HEK293 (cell line): ENCODE measurements at regions not wholly inside any gene's neighbourhood (a gene's known extent, or its start where the extent isn't known, plus 50 kb on each side); places are given as distances from the start of the nearest gene placed in this dataset.

Experiments used
- GFI1B ChIP-seq: fragments of 450-650 bp; formaldehyde crosslinking; IDR thresholded peaks from 2 replicates; pipeline ENCODE4 v1.5.1; 2016; ENCODE audit warnings: missing biosample characterization, missing genetic modification characterization
- HOXD13 ChIP-seq: sonication (generic); formaldehyde crosslinking; IDR thresholded peaks from 2 replicates; pipeline ENCODE4 v1.8.0; 2022; ENCODE audit warnings: missing genetic modification reagents, borderline replicate concordance
- KLF7 ChIP-seq: fragments of 450-650 bp; formaldehyde crosslinking; IDR thresholded peaks from 2 replicates; pipeline ENCODE4 v1.5.1; 2016; ENCODE audit warnings: missing biosample characterization, missing genetic modification characterization, borderline replicate concordance
- MYNN ChIP-seq: fragments of 450-650 bp; formaldehyde crosslinking; IDR thresholded peaks from 2 replicates; pipeline ENCODE4 v1.5.1; 2016; ENCODE audit warnings: missing biosample characterization, missing genetic modification characterization, borderline replicate concordance
- MZF1 ChIP-seq: fragments of 450-650 bp; formaldehyde crosslinking; IDR thresholded peaks from 2 replicates; pipeline ENCODE4 v1.5.1; 2017; ENCODE audit warnings: missing biosample characterization, missing genetic modification characterization, borderline replicate concordance
- PATZ1 ChIP-seq: fragments of 450-650 bp; formaldehyde crosslinking; IDR thresholded peaks from 2 replicates; pipeline ENCODE4 v1.5.1; 2016; ENCODE audit warnings: missing biosample characterization, missing genetic modification characterization
- PRDM10 ChIP-seq: fragments of 450-650 bp; formaldehyde crosslinking; IDR thresholded peaks from 2 replicates; pipeline ENCODE4 v1.5.1; 2016; ENCODE audit warnings: missing biosample characterization, missing genetic modification characterization
- REST ChIP-seq: fragments of 450-650 bp; formaldehyde crosslinking; IDR thresholded peaks from 2 replicates; pipeline ENCODE4 v1.5.1; 2016; ENCODE audit warnings: missing biosample characterization, missing genetic modification characterization
- SP2 ChIP-seq: fragments of 450-650 bp; formaldehyde crosslinking; IDR thresholded peaks from 2 replicates; pipeline ENCODE4 v1.5.1; 2016; ENCODE audit warnings: missing biosample characterization, missing genetic modification characterization
- SP7 ChIP-seq: fragments of 450-650 bp; formaldehyde crosslinking; IDR thresholded peaks from 2 replicates; pipeline ENCODE4 v1.5.1; 2016; ENCODE audit warnings: missing biosample characterization, missing genetic modification characterization
- ZBTB10 ChIP-seq: fragments of 450-650 bp; formaldehyde crosslinking; IDR thresholded peaks from 2 replicates; pipeline ENCODE4 v1.5.1; 2016; ENCODE audit warnings: missing biosample characterization, missing genetic modification characterization
- ZBTB17 ChIP-seq: fragments of 450-650 bp; formaldehyde crosslinking; IDR thresholded peaks from 2 replicates; pipeline ENCODE4 v1.5.1; 2016; ENCODE audit warnings: missing biosample characterization, missing genetic modification characterization
- ZBTB6 ChIP-seq: fragments of 450-650 bp; formaldehyde crosslinking; IDR thresholded peaks from 2 replicates; pipeline ENCODE4 v1.5.1; 2017; ENCODE audit warnings: missing biosample characterization, missing genetic modification characterization
- ZBTB7A ChIP-seq: fragments of 450-650 bp; formaldehyde crosslinking; IDR thresholded peaks from 2 replicates; pipeline ENCODE4 v1.5.1; 2016; ENCODE audit warnings: low read depth, missing biosample characterization, missing genetic modification characterization
- ZNF175 ChIP-seq: fragments of 450-650 bp; formaldehyde crosslinking; IDR thresholded peaks from 2 replicates; pipeline ENCODE4 v1.5.1; 2016; ENCODE audit warnings: missing biosample characterization, missing genetic modification characterization
- ZNF274 ChIP-seq, 2 experiments: fragments of 200-500 bp in 1 of 2; fragments of 450-650 bp in 1 of 2; sonication (Bioruptor generic) in 1 of 2; formaldehyde crosslinking in 1 of 2; IDR thresholded peaks; 2 replicates each; pipeline versions ENCODE4 v1.5.1 to v1.6.1; 2014 to 2016; ENCODE audit warnings: borderline replicate concordance in 1 of 2, inconsistent platforms in 1 of 2, low read length in 1 of 2, missing biosample characterization in 1 of 2, missing genetic modification characterization in 1 of 2
- ZNF488 ChIP-seq: fragments of 450-650 bp; formaldehyde crosslinking; IDR thresholded peaks from 2 replicates; pipeline ENCODE4 v1.5.1; 2016; ENCODE audit warnings: missing biosample characterization, missing genetic modification characterization
- ZNF530 ChIP-seq: fragments of 450-650 bp; formaldehyde crosslinking; IDR thresholded peaks from 2 replicates; pipeline ENCODE4 v1.5.1; 2016; ENCODE audit warnings: low read depth, missing biosample characterization, missing genetic modification characterization
- ZNF544 ChIP-seq: fragments of 450-650 bp; formaldehyde crosslinking; IDR thresholded peaks from 2 replicates; pipeline ENCODE4 v1.5.0; 2017; ENCODE audit warnings: missing biosample characterization, missing genetic modification characterization
- ZNF610 ChIP-seq: fragments of 450-650 bp; formaldehyde crosslinking; IDR thresholded peaks from 2 replicates; pipeline ENCODE4 v1.5.1; 2016; ENCODE audit warnings: missing biosample characterization, missing genetic modification characterization, borderline replicate concordance
- ZNF791 ChIP-seq: fragments of 450-650 bp; formaldehyde crosslinking; IDR thresholded peaks from 2 replicates; pipeline ENCODE4 v1.5.1; 2016; ENCODE audit warnings: missing biosample characterization, missing genetic modification characterization
- ZNF792 ChIP-seq: fragments of 450-650 bp; formaldehyde crosslinking; IDR thresholded peaks from 2 replicates; pipeline ENCODE4 v1.5.1; 2016; ENCODE audit warnings: missing biosample characterization, missing genetic modification characterization
- ZNF837 ChIP-seq: fragments of 450-650 bp; formaldehyde crosslinking; IDR thresholded peaks from 2 replicates; pipeline ENCODE4 v1.5.1; 2016; ENCODE audit warnings: missing biosample characterization, missing genetic modification characterization
- ZSCAN30 ChIP-seq: fragments of 450-650 bp; IDR thresholded peaks from 2 replicates; pipeline ENCODE4 v1.5.1; 2018; ENCODE audit warnings: missing biosample characterization, mild to moderate bottlenecking, missing genetic modification characterization, moderate library complexity

GRCh38 chr10:121322046-121322445 lies 276.2 kb downstream of the FGFR2 start (continued):
- peak; percentile 99 for TF ChIP-seq SP7 (tag by site-specific recombination)
- TF ChIP-seq ZNF792 (tag by site-specific recombination): no peak
- 0 out of 2 replicates have a peak, but pooled peaks have one; percentile 12 for TF ChIP-seq PRDM10 (tag by site-specific recombination)
- no peak for TF ChIP-seq ZNF791 (tag by site-specific recombination)
- no peak for TF ChIP-seq ZNF274 (IDR thresholded peaks at IDR 0.05; ENCODE audit: low read length)
- TF ChIP-seq ZNF274 (tag by site-specific recombination; IDR thresholded peaks at IDR 0.05; ENCODE audit: borderline replicate concordance): no peak
- TF ChIP-seq MYNN (tag by site-specific recombination): no peak
- no peak for TF ChIP-seq ZNF837 (tag by site-specific recombination)
- no peak for TF ChIP-seq PATZ1 (tag by site-specific recombination)
- TF ChIP-seq ZNF544 (tag by site-specific recombination): no peak
- no peak for TF ChIP-seq KLF7 (tag by site-specific recombination)
- no peak for TF ChIP-seq ZBTB7A (tag by site-specific recombination)
- no peak for TF ChIP-seq MZF1
- TF ChIP-seq ZBTB10 (tag by site-specific recombination): no peak
- no peak for TF ChIP-seq REST (tag by site-specific recombination)
- no peak for TF ChIP-seq ZNF610 (tag by site-specific recombination)
- no peak for TF ChIP-seq ZBTB17 (tag by site-specific recombination)
- TF ChIP-seq GFI1B (tag by site-specific recombination): no peak
- 0 out of 2 replicates have a peak, but pooled peaks have one; percentile 26 for TF ChIP-seq ZSCAN30 (tag by site-specific recombination)
- no peak for TF ChIP-seq HOXD13 (CRISPR knock-in tag)
- no peak for TF ChIP-seq ZNF175
- no peak for TF ChIP-seq ZNF488 (tag by site-specific recombination)
- no peak for TF ChIP-seq ZBTB6 (tag by site-specific recombination)
- no peak for TF ChIP-seq SP2
- TF ChIP-seq ZNF530 (tag by site-specific recombination): no peak
